GM12878 (cell line): ENCODE measurements at regions not wholly inside any gene's neighbourhood (a gene's known extent, or its start where the extent isn't known, plus 50 kb on each side); places are given as distances from the start of the nearest gene placed in this dataset.

ENCODE experiments used
- ATAC-seq: fragments of 200-7000 bp; cut with Tn5 transposase; 3 replicates; pipeline ENCODE4 v1.9.1; 2020; ENCODE audit warnings: mild to moderate bottlenecking, moderate library complexity
- BruUV-seq: library from RNA; stranded (reverse); fragments of 400-500 nt; replicated peaks from 2 replicates; lab custom pipeline; 2021; lab: Mats Ljungman, UMichigan
- CTCF ChIA-PET: fragments of 300-600 bp; sonication (Branson Sonifier 250); formaldehyde crosslinking; extraction: SDS; loops from one replicate; lab custom pipeline; 2021; ENCODE audit warnings: inconsistent platforms; lab: Yijun Ruan, JAX
- POLR2A ChIA-PET: fragments of 350-600 bp; formaldehyde crosslinking; extraction: SDS; loops from one replicate; lab custom pipeline; 2021; ENCODE audit warnings: inconsistent platforms; lab: Charles Lee
- RAD21 ChIA-PET: fragments of 300-600 bp; sonication (Branson Sonifier 250); formaldehyde crosslinking; loops from one replicate; lab custom pipeline; 2023; ENCODE audit warnings: antibody characterized with exemption; ENCODE audit not compliant: unreplicated experiment; lab: Charles Lee
- SMC1A ChIA-PET: fragments of 300-600 bp; sonication (Branson Sonifier 250); formaldehyde crosslinking; loops from one replicate; lab custom pipeline; 2023; ENCODE audit not compliant: unreplicated experiment, uncharacterized antibody; lab: Charles Lee
- DNase-seq: peaks from one replicate; pipeline ENCODE4 v3.0.0-alpha.2; 2011; ENCODE audit warnings: low read depth, low spot score
- FAIRE-seq: peaks from 3 replicates; lab custom pipeline; 2011; peaks lifted over from hg19 to GRCh38; lab: Jason Lieb, UNC
- H2AFZ ChIP-seq: 2 replicates; pipeline ENCODE4 v1.6.0; 2011; ENCODE audit warnings: low read depth, low read length, control low read depth; ENCODE audit not compliant: control insufficient read depth
- H3K27ac ChIP-seq: 2 replicates; pipeline ENCODE4 v1.5.1; 2011; ENCODE audit warnings: control low read depth; ENCODE audit not compliant: control insufficient read depth, insufficient read depth
- H3K27me3 ChIP-seq, 2 experiments: replicated peaks in 1 of 2; 2 replicates each; pipeline versions ENCODE4 v1.6.0 to v1.6.1; 2011; ENCODE audit warnings: low read length in 1 of 2; ENCODE audit not compliant: control insufficient read depth in 2 of 2, insufficient read depth in 2 of 2
- H3K36me3 ChIP-seq, 2 experiments: 2 replicates each; pipeline ENCODE4 v1.5.1; 2011; ENCODE audit warnings: low read length in 1 of 2; ENCODE audit not compliant: control insufficient read depth in 2 of 2, insufficient read depth in 2 of 2
- H3K4me1 ChIP-seq: 2 replicates; pipeline ENCODE4 v1.6.1; 2011; ENCODE audit warnings: mild to moderate bottlenecking, low read length, moderate library complexity, mixed read lengths; ENCODE audit not compliant: control insufficient read depth, insufficient read depth
- H3K4me2 ChIP-seq: 2 replicates; pipeline ENCODE4 v1.6.0; 2011; ENCODE audit warnings: control low read depth; ENCODE audit not compliant: control insufficient read depth, insufficient read depth
- H3K4me3 ChIP-seq: fragments of 200-600 bp; sonication (generic); 2 replicates; pipeline ENCODE4 v1.5.1; 2016
- H3K79me2 ChIP-seq: 2 replicates; pipeline ENCODE4 v1.6.0; 2011; ENCODE audit warnings: low read length; ENCODE audit not compliant: control insufficient read depth, insufficient read depth
- H3K9ac ChIP-seq: 2 replicates; pipeline ENCODE4 v1.8.0; 2011; ENCODE audit warnings: low read length, control low read depth, mixed read lengths; ENCODE audit not compliant: control insufficient read depth, insufficient read depth
- H3K9me3 ChIP-seq: replicated peaks from 3 replicates; pipeline ENCODE4 v1.5.1; 2011; ENCODE audit warnings: mild to moderate bottlenecking, low read length; ENCODE audit not compliant: control insufficient read depth, insufficient read depth
- H4K20me1 ChIP-seq: 2 replicates; pipeline ENCODE4 v1.6.0; 2011; ENCODE audit not compliant: control insufficient read depth, insufficient read depth
- BCL3 ChIP-seq: IDR thresholded peaks from 2 replicates; pipeline ENCODE4 v1.6.1; 2011; ENCODE audit warnings: borderline replicate concordance, low read depth, mild to moderate bottlenecking, moderate library complexity, low read length; ENCODE audit not compliant: insufficient read depth, poor library complexity, severe bottlenecking
- CBFB ChIP-seq: IDR thresholded peaks from 2 replicates; pipeline ENCODE4 v1.6.1; 2016; ENCODE audit warnings: antibody characterized with exemption, low read depth
- CHD1 ChIP-seq: IDR thresholded peaks from 2 replicates; pipeline ENCODE4 v1.6.1; 2012; ENCODE audit warnings: low read depth, low read length, improper control_type of control experiment
- E2F4 ChIP-seq: IDR thresholded peaks from 2 replicates; pipeline ENCODE4 v1.6.1; 2012; ENCODE audit warnings: low read depth, low read length, improper control_type of control experiment
- EED ChIP-seq: sonication (generic); IDR thresholded peaks from 2 replicates; pipeline ENCODE4 v1.6.1; 2016; ENCODE audit warnings: antibody characterized with exemption, low read depth
- GATAD2B ChIP-seq: fragments of 450-650 bp; conservative IDR thresholded peaks from 2 replicates; pipeline ENCODE4 v1.6.1; 2017; ENCODE audit warnings: low read depth, mild to moderate bottlenecking, moderate library complexity
- HSF1 ChIP-seq: fragments of 150-350 bp; IDR thresholded peaks from 2 replicates; pipeline ENCODE4 v1.6.1; 2014; ENCODE audit warnings: mild to moderate bottlenecking, low read depth, low read length
- MEF2B ChIP-seq: fragments of 450-650 bp; IDR thresholded peaks from 2 replicates; pipeline ENCODE4 v1.6.1; 2018; ENCODE audit warnings: mild to moderate bottlenecking, moderate library complexity; ENCODE audit not compliant: partially characterized antibody, poor library complexity, severe bottlenecking
- NFIC ChIP-seq: IDR thresholded peaks from 2 replicates; pipeline ENCODE4 v1.6.1; 2012; ENCODE audit warnings: low read depth, mild to moderate bottlenecking, inconsistent platforms, low read length, moderate library complexity
- PKNOX1 ChIP-seq: fragments of 450-650 bp; IDR thresholded peaks from 2 replicates; pipeline ENCODE4 v1.6.1; 2016; ENCODE audit warnings: mild to moderate bottlenecking
- RBBP5 ChIP-seq: fragments of 200-600 bp; sonication (generic); conservative IDR thresholded peaks from 2 replicates; pipeline ENCODE4 v1.6.1; 2016
- RELA ChIP-seq: fragments of 450-650 bp; IDR thresholded peaks from 2 replicates; pipeline ENCODE4 v1.8.0; 2014; ENCODE audit warnings: borderline replicate concordance; ENCODE audit not compliant: partially characterized antibody
- SMARCA5 ChIP-seq: fragments of 450-650 bp; IDR thresholded peaks from 2 replicates; pipeline ENCODE4 v1.6.1; 2017; ENCODE audit warnings: mild to moderate bottlenecking
- TCF3 ChIP-seq: IDR thresholded peaks from 2 replicates; pipeline ENCODE4 v1.6.1; 2012; ENCODE audit warnings: low read depth, mild to moderate bottlenecking, low read length, borderline replicate concordance; ENCODE audit not compliant: insufficient read depth
- ZZZ3 ChIP-seq: IDR thresholded peaks from 2 replicates; pipeline ENCODE4 v1.6.1; 2011; ENCODE audit warnings: low read depth; ENCODE audit not compliant: control insufficient read depth, insufficient read length
- WGBS: methylation state at CpG from one replicate; pipeline ENCODE4 v1.1.6; 2016; ENCODE audit warnings: low lambda C conversion rate; ENCODE audit not compliant: insufficient replicate concordance, insufficient coverage; ENCODE audit errors: missing lambda C conversion rate; 5-methylcytosine and 5-hydroxymethylcytosine counted together
- in situ Hi-C: fragments of 300-500 bp; cut with MboI; formaldehyde crosslinking; loops from 9 replicates; pipeline ENCODE4 v1.14.3; 2018; ENCODE audit warnings: mixed read lengths
- intact Hi-C: fragments of 100-400 bp; cut with micrococcal nuclease; formaldehyde crosslinking; loops from one replicate; pipeline ENCODE4 v1.14.2; 2022; ENCODE audit not compliant: unreplicated experiment
- TF ChIP-seq, protein P1 (sequence below): fragments of 450-650 bp; IDR thresholded peaks from 2 replicates; pipeline ENCODE4 v1.6.1; 2017; ENCODE audit warnings: antibody characterized with exemption, mild to moderate bottlenecking, moderate library complexity

DNA sequence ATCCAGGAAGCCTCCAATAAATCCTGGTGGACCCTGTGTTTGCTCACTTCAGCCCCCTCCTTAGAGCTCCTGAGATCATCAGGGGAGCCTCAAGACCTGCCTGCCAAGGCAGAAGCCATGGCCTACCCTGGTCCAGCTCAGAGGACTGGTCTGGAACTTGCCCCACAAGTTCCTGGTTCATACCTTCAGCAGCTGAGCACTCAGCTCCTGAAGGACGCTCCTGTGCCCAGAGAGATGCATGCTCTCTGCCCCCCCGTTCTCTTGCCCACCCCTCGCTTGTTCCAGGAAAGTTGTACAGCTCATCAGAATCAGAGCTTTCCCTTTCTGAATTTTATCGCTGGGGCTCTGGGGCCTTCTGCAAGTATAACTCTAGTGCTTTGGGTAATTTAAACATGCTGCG lies 210.5 kb upstream of the ISX start:
- CTCF ChIA-PET = no interaction called here
- SMC1A ChIA-PET = interaction anchor here (1.0 kb wide), 1 partner anchor 14 kb away, joined by 4 read pairs; no protein-coding TSS in a partner anchor
- Histone ChIP-seq H3K27ac (no peak overlapping the region), H3K4me3 (no peak overlapping the region), H3K36me3 (no peaks in the 10 kb centered on the region), H3K27me3 (no peaks in the 10 kb centered on the region; a peak in 1 of 4 replicates), H3K79me2 (no peaks in the 10 kb centered on the region), H3K4me1 (no peaks in the 10 kb centered on the region), H4K20me1 (no peaks in the 10 kb centered on the region), H3K4me2 (no peak overlapping the region), H3K9ac (no peak overlapping the region), H3K9me3 (no peaks in the 10 kb centered on the region; the same call in 2 of the 3 replicates), H2AFZ (no peak overlapping the region)
- POLR2A ChIA-PET = no interaction called here
- BruUV-seq = no TSS peak
- DNase-seq (no peak), FAIRE-seq (no peak), ATAC-seq (no peak)
- in situ Hi-C loops = no loop called here
- WGBS = 46% methylated on average over 5 of the region's 5 CpGs
- intact Hi-C loops = no loop called here
- RAD21 ChIA-PET = no interaction called here
- TF ChIP-seq PKNOX1 (no peak), CBFB (no peak), BCL3 (no peak), ZZZ3 (no peak), HSF1 (no peak), NFIC (no peak), E2F4 (no peak), SMARCA5 (no peak), CHD1 (no peak), EED (no peak), RELA (no peak), TCF3 (no peak), GATAD2B (no peak), MEF2B (no peak), RBBP5 (no peak)
- TF ChIP-seq, protein P1, sequence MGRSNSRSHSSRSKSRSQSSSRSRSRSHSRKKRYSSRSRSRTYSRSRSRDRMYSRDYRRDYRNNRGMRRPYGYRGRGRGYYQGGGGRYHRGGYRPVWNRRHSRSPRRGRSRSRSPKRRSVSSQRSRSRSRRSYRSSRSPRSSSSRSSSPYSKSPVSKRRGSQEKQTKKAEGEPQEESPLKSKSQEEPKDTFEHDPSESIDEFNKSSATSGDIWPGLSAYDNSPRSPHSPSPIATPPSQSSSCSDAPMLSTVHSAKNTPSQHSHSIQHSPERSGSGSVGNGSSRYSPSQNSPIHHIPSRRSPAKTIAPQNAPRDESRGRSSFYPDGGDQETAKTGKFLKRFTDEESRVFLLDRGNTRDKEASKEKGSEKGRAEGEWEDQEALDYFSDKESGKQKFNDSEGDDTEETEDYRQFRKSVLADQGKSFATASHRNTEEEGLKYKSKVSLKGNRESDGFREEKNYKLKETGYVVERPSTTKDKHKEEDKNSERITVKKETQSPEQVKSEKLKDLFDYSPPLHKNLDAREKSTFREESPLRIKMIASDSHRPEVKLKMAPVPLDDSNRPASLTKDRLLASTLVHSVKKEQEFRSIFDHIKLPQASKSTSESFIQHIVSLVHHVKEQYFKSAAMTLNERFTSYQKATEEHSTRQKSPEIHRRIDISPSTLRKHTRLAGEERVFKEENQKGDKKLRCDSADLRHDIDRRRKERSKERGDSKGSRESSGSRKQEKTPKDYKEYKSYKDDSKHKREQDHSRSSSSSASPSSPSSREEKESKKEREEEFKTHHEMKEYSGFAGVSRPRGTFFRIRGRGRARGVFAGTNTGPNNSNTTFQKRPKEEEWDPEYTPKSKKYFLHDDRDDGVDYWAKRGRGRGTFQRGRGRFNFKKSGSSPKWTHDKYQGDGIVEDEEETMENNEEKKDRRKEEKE = no peak
